C4-2B (cell line): ENCODE measurements at regions not wholly inside any gene's neighbourhood (a gene's known extent, or its start where the extent isn't known, plus 50 kb on each side); places are given as distances from the start of the nearest gene placed in this dataset.
"Not testable (repeated sequence)": the region's sequence is repeated elsewhere in the genome, so short reads cannot be mapped to it uniquely, and the experiment has no call there.

ENCODE experiments used
- H3K27ac ChIP-seq: fragments of 450-650 bp; 2 replicates; pipeline ENCODE4 v1.5.1; 2017
- ZFX ChIP-seq: fragments of 450-650 bp; IDR thresholded peaks from 2 replicates; pipeline ENCODE4 v1.6.1; 2017
- TF ChIP-seq, protein P1 (sequence below): fragments of 450-650 bp; conservative IDR thresholded peaks from 2 replicates; pipeline ENCODE4 v1.5.1; 2017; ENCODE audit warnings: mild to moderate bottlenecking

DNA sequence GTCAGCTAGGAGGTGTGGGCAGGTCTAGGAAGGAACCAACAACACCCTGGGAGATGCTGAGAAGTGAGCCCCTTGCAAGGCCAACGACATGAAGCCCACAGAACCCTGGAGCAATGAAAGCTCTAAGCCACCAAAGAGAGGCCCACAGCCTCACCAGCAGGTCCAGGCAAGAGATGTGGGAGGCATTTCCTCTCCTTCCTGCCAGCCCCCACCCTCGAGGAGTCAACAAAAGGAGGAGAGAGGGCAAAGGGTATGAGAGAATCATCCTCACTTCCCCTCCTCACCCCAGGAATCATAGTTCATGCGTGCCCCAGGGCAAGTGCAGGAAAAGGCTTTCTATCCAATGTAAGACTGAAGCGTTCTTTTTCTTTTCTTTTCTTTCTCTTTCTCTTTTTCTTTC is 195.8 kb downstream of the SHQ1 start:
- TF ChIP-seq ZFX, result no peak
- TF ChIP-seq, protein P1, sequence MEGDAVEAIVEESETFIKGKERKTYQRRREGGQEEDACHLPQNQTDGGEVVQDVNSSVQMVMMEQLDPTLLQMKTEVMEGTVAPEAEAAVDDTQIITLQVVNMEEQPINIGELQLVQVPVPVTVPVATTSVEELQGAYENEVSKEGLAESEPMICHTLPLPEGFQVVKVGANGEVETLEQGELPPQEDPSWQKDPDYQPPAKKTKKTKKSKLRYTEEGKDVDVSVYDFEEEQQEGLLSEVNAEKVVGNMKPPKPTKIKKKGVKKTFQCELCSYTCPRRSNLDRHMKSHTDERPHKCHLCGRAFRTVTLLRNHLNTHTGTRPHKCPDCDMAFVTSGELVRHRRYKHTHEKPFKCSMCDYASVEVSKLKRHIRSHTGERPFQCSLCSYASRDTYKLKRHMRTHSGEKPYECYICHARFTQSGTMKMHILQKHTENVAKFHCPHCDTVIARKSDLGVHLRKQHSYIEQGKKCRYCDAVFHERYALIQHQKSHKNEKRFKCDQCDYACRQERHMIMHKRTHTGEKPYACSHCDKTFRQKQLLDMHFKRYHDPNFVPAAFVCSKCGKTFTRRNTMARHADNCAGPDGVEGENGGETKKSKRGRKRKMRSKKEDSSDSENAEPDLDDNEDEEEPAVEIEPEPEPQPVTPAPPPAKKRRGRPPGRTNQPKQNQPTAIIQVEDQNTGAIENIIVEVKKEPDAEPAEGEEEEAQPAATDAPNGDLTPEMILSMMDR, result no peak

DNA sequence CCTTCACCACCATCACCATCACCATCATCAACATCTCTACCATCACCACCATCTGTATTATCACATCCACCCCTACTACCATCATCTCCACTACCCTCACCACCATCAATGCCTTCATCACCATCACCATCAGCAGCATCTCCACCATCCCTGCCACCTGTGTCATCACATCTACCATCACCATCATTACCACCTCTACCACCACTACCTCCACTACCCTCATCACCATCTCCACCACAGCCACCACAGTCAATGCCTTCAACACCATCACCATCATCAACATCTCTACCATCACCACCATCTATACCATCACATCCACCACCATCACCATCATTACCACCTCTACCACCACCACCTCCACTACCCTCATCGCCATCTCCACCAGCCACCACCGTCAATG is 196.7 kb downstream of the SHQ1 start:
- no peak overlapping the region for H3K27ac ChIP-seq
- TF ChIP-seq ZFX, result no peak
- TF ChIP-seq, protein P1, result no peak

More for the DNA sequence above, 195.8 kb downstream of the SHQ1 start:
- no peak overlapping the region for H3K27ac ChIP-seq

DNA sequence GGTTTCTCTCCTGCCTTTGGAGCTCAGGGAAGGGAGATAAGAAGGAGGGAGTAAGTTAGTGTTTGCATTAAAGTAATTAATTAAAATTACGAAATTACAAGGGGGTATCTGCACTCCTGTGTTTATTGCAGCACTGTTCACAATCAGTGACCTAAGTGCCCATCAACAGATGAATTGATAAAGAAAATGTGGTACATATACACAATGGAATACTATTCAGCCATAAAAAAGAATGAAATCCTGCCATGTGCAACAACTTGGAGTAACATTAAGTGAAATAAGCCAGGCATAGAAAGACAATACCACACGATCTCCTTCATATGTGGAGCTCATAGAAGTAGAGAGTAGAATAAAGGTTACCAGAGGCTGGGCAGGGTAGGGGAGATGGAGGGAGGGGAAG is 202.0 kb downstream of the SHQ1 start:
- H3K27ac ChIP-seq, result no peak overlapping the region
- TF ChIP-seq ZFX, result no peak
- TF ChIP-seq, protein P1, result no peak

- not testable (repeated sequence) for H3K27ac ChIP-seq
Measured at GRCh38 chr3:72643635-72644034, 204.6 kb downstream of the SHQ1 start.

DNA sequence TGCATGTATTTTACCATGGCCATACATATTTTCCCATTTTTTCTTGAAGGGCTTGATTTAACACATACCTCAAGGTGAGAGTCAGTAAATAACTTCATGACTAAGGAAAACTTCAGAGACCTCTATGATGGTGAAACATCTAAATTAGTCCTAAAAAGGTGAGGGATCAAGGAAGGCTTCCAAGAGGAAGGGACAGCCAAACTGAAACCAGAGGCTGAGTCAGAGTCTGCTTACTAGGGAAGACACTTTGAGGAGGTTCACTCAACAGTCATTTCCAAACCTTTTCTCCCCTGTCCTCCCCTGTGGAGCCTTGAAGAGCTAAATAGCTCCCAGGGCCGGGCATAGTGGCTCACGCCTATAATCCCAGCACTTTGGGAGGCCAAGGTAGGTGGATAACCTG is 206.6 kb downstream of the SHQ1 start:
- TF ChIP-seq, protein P1, result no peak
- no peak for TF ChIP-seq ZFX
- H3K27ac ChIP-seq, result no peak overlapping the region

- TF ChIP-seq, protein P1, result no peak
- TF ChIP-seq ZFX, result no peak
- H3K27ac ChIP-seq, result no peak overlapping the region
Measured at GRCh38 chr3:72641072-72641471, 207.2 kb downstream of the SHQ1 start.

- TF ChIP-seq, protein P1, result no peak
- no peak for TF ChIP-seq ZFX
- no peak overlapping the region for H3K27ac ChIP-seq
Measured at GRCh38 chr3:72636969-72637597, 211.2 kb downstream of the SHQ1 start.

GRCh38 chr3:72635551-72635950 is 212.7 kb downstream of the SHQ1 start:
- TF ChIP-seq, protein P1, result no peak
- TF ChIP-seq ZFX, result no peak
- H3K27ac ChIP-seq, result no peak overlapping the region
